ENCODE measurements at regions not wholly inside any gene's neighbourhood (a gene's known extent, or its start where the extent isn't known, plus 50 kb on each side); places are given as distances from the start of the nearest gene placed in this dataset.

- TF ChIP-seq CTCF (IDR thresholded peaks at IDR 0.05), result no peak
Measured at GRCh38 chr10:130428936-130429335, 292.7 kb downstream of the GLRX3 start.

GRCh38 chr10:130429809-130430208 lies 293.6 kb downstream of the GLRX3 start:
- H3K27me3 ChIP-seq, result no peaks in the 10 kb centered on the region
- intact Hi-C loops (cut with DNase I), result no loop called here
- H3K9me3 ChIP-seq, result no peaks in the 10 kb centered on the region
- H3K4me1 ChIP-seq, result no peaks in the 10 kb centered on the region
- no peak for TF ChIP-seq CTCF (IDR thresholded peaks at IDR 0.05)
- DNase-seq (ENCODE audit: low spot score in 2 of 2), result no peak
- H3K36me3 ChIP-seq, result no peaks in the 10 kb centered on the region
- H3K27ac ChIP-seq, result no peak overlapping the region
- H3K4me3 ChIP-seq, result no peak overlapping the region

More at GRCh38 chr10:130428936-130429335, 292.7 kb downstream of the GLRX3 start:
- intact Hi-C loops (cut with DNase I), result no loop called here
- Histone ChIP-seq H3K4me3 (no peak overlapping the region), H3K4me1 (no peaks in the 10 kb centered on the region), H3K9me3 (no peaks in the 10 kb centered on the region), H3K36me3 (no peaks in the 10 kb centered on the region), H3K27me3 (no peaks in the 10 kb centered on the region), H3K27ac (no peak overlapping the region)
- DNase-seq (ENCODE audit: low spot score in 2 of 2), result no peak

GRCh38 chr10:130430291-130430690 lies 294.1 kb downstream of the GLRX3 start:
- intact Hi-C loops (cut with DNase I), result no loop called here
- TF ChIP-seq CTCF (IDR thresholded peaks at IDR 0.05), result no peak
- H3K27me3 ChIP-seq, result no peaks in the 10 kb centered on the region
- no peak overlapping the region for H3K27ac ChIP-seq
- H3K36me3 ChIP-seq, result no peaks in the 10 kb centered on the region
- no peaks in the 10 kb centered on the region for H3K4me1 ChIP-seq
- DNase-seq (ENCODE audit: low spot score in 2 of 2), result no peak
- H3K4me3 ChIP-seq, result no peak overlapping the region
- H3K9me3 ChIP-seq, result no peaks in the 10 kb centered on the region

- Histone ChIP-seq H3K27me3 (no peaks in the 10 kb centered on the region), H3K27ac (no peak overlapping the region), H3K9me3 (no peaks in the 10 kb centered on the region), H3K4me3 (no peak overlapping the region), H3K36me3 (no peaks in the 10 kb centered on the region), H3K4me1 (no peaks in the 10 kb centered on the region)
- no peak for DNase-seq (ENCODE audit: low spot score in 2 of 2)
- TF ChIP-seq CTCF (IDR thresholded peaks at IDR 0.05), result no peak
- intact Hi-C loops (cut with DNase I), result no loop called here
Measured at GRCh38 chr10:130430852-130431704, 294.9 kb downstream of the GLRX3 start.

- Histone ChIP-seq H3K4me3 (no peak overlapping the region), H3K27me3 (no peaks in the 10 kb centered on the region), H3K36me3 (no peaks in the 10 kb centered on the region), H3K4me1 (no peaks in the 10 kb centered on the region), H3K27ac (no peak overlapping the region), H3K9me3 (no peaks in the 10 kb centered on the region)
- no peak for TF ChIP-seq CTCF (IDR thresholded peaks at IDR 0.05)
- intact Hi-C loops (cut with DNase I), result no loop called here
- DNase-seq (ENCODE audit: low spot score in 2 of 2), result no peak
Measured at GRCh38 chr10:130432271-130432670, 296.1 kb downstream of the GLRX3 start.

Measured in ascending aorta (tissue), 2 donors.